Endodermal cell (in vitro differentiated cells): ENCODE measurements at regions not wholly inside any gene's neighbourhood (a gene's known extent, or its start where the extent isn't known, plus 50 kb on each side); places are given as distances from the start of the nearest gene placed in this dataset.
"Not testable (repeated sequence)": the region's sequence is repeated elsewhere in the genome, so short reads cannot be mapped to it uniquely, and the experiment has no call there.

Source experiments
- DNase-seq: peaks from one replicate; pipeline ENCODE4 v3.0.0-alpha.2; 2017
- H3K27ac ChIP-seq: 2 replicates; pipeline ENCODE4 v1.5.1; 2013; ENCODE audit warnings: mild to moderate bottlenecking, low read depth, low read length, moderate library complexity
- H3K27me3 ChIP-seq: 2 replicates; pipeline ENCODE4 v1.6.1; 2013; ENCODE audit warnings: mild to moderate bottlenecking, low read length, moderate library complexity; ENCODE audit not compliant: insufficient read depth, control insufficient read depth, poor library complexity, severe bottlenecking
- H3K36me3 ChIP-seq: 2 replicates; pipeline ENCODE4 v1.7.0; 2013; ENCODE audit warnings: mild to moderate bottlenecking, low read length, moderate library complexity; ENCODE audit not compliant: control insufficient read depth, insufficient read depth
- H3K4me1 ChIP-seq: one replicate; pipeline ENCODE4 v1.7.0; 2013; ENCODE audit warnings: low read length; ENCODE audit not compliant: control insufficient read depth, insufficient read depth
- H3K4me3 ChIP-seq: 2 replicates; pipeline ENCODE4 v1.5.1; 2013; ENCODE audit warnings: mild to moderate bottlenecking, low read length, moderate library complexity
- H3K9ac ChIP-seq: 2 replicates; pipeline ENCODE4 v1.6.1; 2013; ENCODE audit warnings: mild to moderate bottlenecking, low read length, moderate library complexity; ENCODE audit not compliant: poor library complexity, severe bottlenecking; ENCODE audit errors: extremely low read depth
- H3K9me3 ChIP-seq: 2 replicates; pipeline ENCODE4 v1.6.1; 2013; ENCODE audit warnings: mild to moderate bottlenecking, low read length, moderate library complexity; ENCODE audit not compliant: control insufficient read depth
- H3K27ac Mint-ChIP-seq: 2 replicates; pipeline ENCODE4 v1.8.0; 2020; ENCODE audit warnings: mixed read lengths
- H3K27me3 Mint-ChIP-seq: 2 replicates; pipeline ENCODE4 v1.8.0; 2021; ENCODE audit warnings: mild to moderate bottlenecking, mixed read lengths; ENCODE audit not compliant: insufficient read depth
- H3K36me3 Mint-ChIP-seq: 2 replicates; pipeline ENCODE4 v1.8.0; 2020; ENCODE audit warnings: low read depth, mixed read lengths
- H3K4me1 Mint-ChIP-seq: 2 replicates; pipeline ENCODE4 v1.8.0; 2020; ENCODE audit warnings: mixed read lengths
- H3K4me3 Mint-ChIP-seq: 2 replicates; pipeline ENCODE4 v1.8.0; 2020; ENCODE audit warnings: mild to moderate bottlenecking, moderate library complexity, mixed read lengths
- H3K9me3 Mint-ChIP-seq: 2 replicates; pipeline ENCODE4 v1.8.0; 2020; ENCODE audit warnings: mild to moderate bottlenecking, mixed read lengths
- CTCF ChIP-seq: fragments of 200-600 bp; sonication (generic); conservative IDR thresholded peaks from 2 replicates; pipeline ENCODE4 v1.5.0; 2021; ENCODE audit warnings: antibody characterized with exemption, mild to moderate bottlenecking
- whole genome bisulfite sequencing, 2 experiments: methylation state at CpG; one replicate each; pipeline versions ENCODE4 v1.1.5 to v1.1.7; 2013; ENCODE audit warnings: missing lambda C conversion rate in 2 of 2, mixed read lengths in 1 of 2; ENCODE audit not compliant: insufficient coverage in 1 of 2, insufficient read length in 1 of 2; 5-methylcytosine and 5-hydroxymethylcytosine counted together

DNA sequence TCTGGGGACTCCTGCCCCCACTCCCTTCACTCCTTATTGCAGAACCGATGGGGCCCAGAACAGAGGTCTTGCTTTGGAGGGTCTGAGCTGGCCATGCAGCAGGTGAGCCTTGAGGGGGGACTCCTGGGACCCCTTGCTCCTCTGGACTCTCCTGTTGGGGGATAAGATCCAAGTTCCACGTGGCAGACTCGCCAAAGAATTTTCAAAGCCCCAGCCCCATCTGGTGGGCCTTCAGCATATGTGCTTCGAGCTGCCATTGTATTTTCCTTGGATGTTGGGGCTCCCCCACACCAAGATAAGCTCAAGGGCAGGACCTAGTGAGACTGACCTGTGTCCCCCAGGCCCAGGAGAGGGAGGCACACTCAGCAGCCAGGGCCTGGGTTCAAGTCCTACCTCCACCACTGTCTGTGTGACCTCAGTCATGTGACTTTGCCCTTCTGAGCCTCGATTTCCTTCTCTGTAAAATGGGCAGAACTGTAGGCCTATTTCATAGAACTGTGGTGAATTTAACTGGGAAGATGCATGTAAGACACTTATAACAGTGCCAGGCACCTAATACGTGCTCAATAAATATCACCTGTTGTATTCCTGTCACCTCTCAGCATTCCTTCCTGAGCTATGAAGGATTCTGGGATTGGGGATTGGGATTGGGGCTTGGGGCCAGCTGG, 115.5 kb downstream of the VEGFA start:
- Mint-ChIP-seq H3K36me3 (no peaks in the 10 kb centered on the region), H3K4me3 (no peak overlapping the region), H3K27ac (no peak overlapping the region), H3K4me1 (peaks cover 21% of the 10 kb centered on the region), H3K9me3 (no peaks in the 10 kb centered on the region), H3K27me3 (peaks cover 2% of the 10 kb centered on the region)
- no peaks in the 10 kb centered on the region for H3K27me3 ChIP-seq
- no peaks in the 10 kb centered on the region for H3K9me3 ChIP-seq
- WGBS, 2 experiments: 91 to 93% methylated on average over 4 to 6 of the region's 6 CpGs
- H3K27ac ChIP-seq: no peak overlapping the region
- H3K4me3 ChIP-seq: no peak overlapping the region
- no peak overlapping the region for H3K9ac ChIP-seq
- H3K36me3 ChIP-seq: no peaks in the 10 kb centered on the region
- DNase-seq: no peak
- TF ChIP-seq CTCF: peak; percentile 46
- peaks cover 3% of the 10 kb centered on the region for H3K4me1 ChIP-seq

- H3K27ac ChIP-seq: no peak overlapping the region
- no peaks in the 10 kb centered on the region for H3K36me3 Mint-ChIP-seq
- H3K4me3 Mint-ChIP-seq: no peak overlapping the region
- no peaks in the 10 kb centered on the region for H3K9me3 ChIP-seq
- 89 to 96% methylated on average over 5 of the region's 5 CpGs for WGBS, 2 experiments
- H3K27ac Mint-ChIP-seq: no peak overlapping the region
- H3K4me3 ChIP-seq: no peak overlapping the region
- H3K36me3 ChIP-seq: no peaks in the 10 kb centered on the region
- no peak for TF ChIP-seq CTCF
- peaks cover 17% of the 10 kb centered on the region for H3K4me1 Mint-ChIP-seq
- peaks cover 2% of the 10 kb centered on the region for H3K27me3 Mint-ChIP-seq
- no peaks in the 10 kb centered on the region for H3K27me3 ChIP-seq
- no peaks in the 10 kb centered on the region for H3K9me3 Mint-ChIP-seq
- peaks cover 3% of the 10 kb centered on the region for H3K4me1 ChIP-seq
- no peak overlapping the region for H3K9ac ChIP-seq
- no peak for DNase-seq
These were observed 114.6 kb downstream of the VEGFA start for GRCh38 chr6:43884652-43885022.

DNA sequence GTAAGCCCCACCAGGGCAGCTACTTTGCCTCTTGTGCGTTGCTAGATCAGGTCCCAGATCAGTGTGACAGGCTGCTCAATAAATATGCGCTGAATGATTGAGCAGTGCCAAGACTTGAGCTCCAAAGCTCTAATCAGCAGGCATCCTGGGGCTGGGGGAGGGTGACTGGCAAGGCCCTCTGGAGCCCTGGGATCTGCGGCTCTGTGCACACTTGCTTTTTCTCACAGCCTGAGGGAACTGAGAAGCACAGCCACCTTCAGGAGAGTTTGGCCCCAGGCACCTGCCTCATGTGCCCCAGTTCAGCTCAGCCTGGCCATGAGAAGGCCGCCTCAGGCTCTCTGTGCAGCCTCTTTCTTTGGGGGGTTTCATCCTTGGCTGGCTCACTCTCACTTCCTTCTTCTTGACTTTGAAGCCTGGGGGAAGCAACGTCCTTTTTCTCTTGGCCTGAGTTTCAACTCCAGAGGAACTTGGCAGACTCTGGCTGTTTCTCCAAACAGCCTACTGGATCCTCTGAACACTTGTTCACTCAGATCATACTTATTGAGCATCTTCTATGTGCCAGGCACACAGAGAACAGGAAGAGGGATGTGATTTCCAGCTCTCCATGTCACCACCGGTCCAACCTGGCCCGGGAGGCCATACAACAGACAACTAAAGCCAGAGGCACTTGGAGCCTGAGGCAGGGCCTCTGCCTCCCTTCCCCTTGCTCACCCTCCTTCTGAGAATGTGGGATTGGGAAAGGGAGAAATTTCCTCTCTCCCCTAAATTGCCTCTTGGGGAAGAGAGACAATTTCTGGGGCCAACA, 114.0 kb downstream of the VEGFA start:
- Histone ChIP-seq H3K4me1 (peaks cover 3% of the 10 kb centered on the region), H3K36me3 (no peaks in the 10 kb centered on the region), H3K9ac (no peak overlapping the region), H3K27me3 (no peaks in the 10 kb centered on the region), H3K27ac (no peak overlapping the region), H3K4me3 (no peak overlapping the region), H3K9me3 (no peaks in the 10 kb centered on the region)
- Mint-ChIP-seq H3K4me3 (no peak overlapping the region), H3K4me1 (peaks cover 15% of the 10 kb centered on the region), H3K27ac (no peak overlapping the region), H3K36me3 (no peaks in the 10 kb centered on the region), H3K9me3 (no peaks in the 10 kb centered on the region), H3K27me3 (peaks cover 2% of the 10 kb centered on the region)
- 89 to 92% methylated on average over 3 to 7 of the region's 7 CpGs for WGBS, 2 experiments
- DNase-seq: peak; percentile 46
- no peak for TF ChIP-seq CTCF

GRCh38 chr6:43882690-43883448, 112.9 kb downstream of the VEGFA start:
- not testable (repeated sequence) for H3K27me3 ChIP-seq, H3K9me3 ChIP-seq, H3K27me3 Mint-ChIP-seq, H3K4me1 ChIP-seq, DNase-seq, H3K27ac ChIP-seq, H3K9me3 Mint-ChIP-seq, H3K9ac ChIP-seq, H3K4me1 Mint-ChIP-seq, H3K4me3 ChIP-seq, H3K36me3 Mint-ChIP-seq, H3K36me3 ChIP-seq, H3K4me3 Mint-ChIP-seq
- 90 to 91% methylated on average over 5 to 8 of the region's 9 CpGs for WGBS, 2 experiments
- H3K27ac Mint-ChIP-seq: peak overlapping the region; percentile 42
